T-cell (primary cell): ENCODE measurements at regions not wholly inside any gene's neighbourhood (a gene's known extent, or its start where the extent isn't known, plus 50 kb on each side); places are given as distances from the start of the nearest gene placed in this dataset.

Source experiments
- ATAC-seq, 4 experiments: fragments of 200-7000 bp in 3 of 4; fragments of 150-1000 bp in 1 of 4; cut with Tn5 transposase; replicated peaks in 1 of 4; 1 replicate in 3 of 4; 2 replicates in 1 of 4; pipeline ENCODE4 v1.10.0; 2021; ENCODE audit warnings: moderate library complexity in 3 of 4, mild to moderate bottlenecking in 2 of 4, moderate number of reproducible peaks in 1 of 4
- CTCF ChIA-PET, 2 donors: fragments of 300-600 bp; sonication (Branson Sonifier 250); formaldehyde crosslinking; loops; one replicate each; lab custom pipeline; 2022; ENCODE audit warnings: antibody characterized with exemption in 2 of 2; lab: Charles Lee
- POLR2A ChIA-PET, 2 donors: fragments of 300-600 bp; sonication (Branson Sonifier 250); formaldehyde crosslinking; loops; one replicate each; lab custom pipeline; 2022; ENCODE audit warnings: antibody characterized with exemption in 2 of 2; lab: Charles Lee
- DNase-seq, 35 experiments: peaks; one replicate each; pipeline versions ENCODE4 v3.0.0 to v3.0.0-alpha.2; 2013 to 2023
- H3K27ac ChIP-seq: one replicate; pipeline ENCODE4 v1.5.1; 2013; ENCODE audit warnings: low read length
- H3K27me3 ChIP-seq, 2 experiments: replicated peaks in 1 of 2; 1 replicate in 1 of 2; 2 replicates in 1 of 2; pipeline versions ENCODE4 v1.6.1 to v1.7.0; 2013; ENCODE audit warnings: low read length in 1 of 2, mixed read lengths in 1 of 2; ENCODE audit not compliant: control insufficient read depth in 2 of 2, insufficient read depth in 2 of 2; ENCODE audit errors: extremely low read depth in 1 of 2
- H3K36me3 ChIP-seq, 2 donors: 1 replicate in 1 of 2; 2 replicates in 1 of 2; pipeline versions ENCODE4 v1.6.1 to v1.7.0; 2013; ENCODE audit warnings: low read length in 1 of 2; ENCODE audit not compliant: control insufficient read depth in 2 of 2, insufficient read depth in 1 of 2; ENCODE audit errors: extremely low read depth in 1 of 2
- H3K4me1 ChIP-seq, 2 experiments: 1 replicate in 1 of 2; 2 replicates in 1 of 2; pipeline versions ENCODE4 v1.6.1 to v1.7.0; 2013; ENCODE audit warnings: low read length in 2 of 2, mixed read lengths in 1 of 2; ENCODE audit not compliant: insufficient read depth in 2 of 2, control insufficient read depth in 1 of 2; ENCODE audit errors: extremely low read depth in 1 of 2
- H3K4me3 ChIP-seq, 2 donors: 1 replicate in 1 of 2; 2 replicates in 1 of 2; pipeline versions ENCODE4 v1.5.1 to v1.7.0; 2013; ENCODE audit warnings: mild to moderate bottlenecking in 2 of 2, low read length in 1 of 2, moderate library complexity in 1 of 2; ENCODE audit not compliant: control insufficient read depth in 1 of 2; ENCODE audit errors: extremely low read depth in 1 of 2
- H3K9me3 ChIP-seq: 2 replicates; pipeline ENCODE4 v1.7.0; 2013
- H3K27ac Mint-ChIP-seq, 2 donors: one replicate each; pipeline ENCODE4 v1.8.0; 2020 to 2021; ENCODE audit warnings: mild to moderate bottlenecking in 2 of 2, mixed read lengths in 2 of 2
- H3K27me3 Mint-ChIP-seq, 2 donors: one replicate each; pipeline ENCODE4 v1.8.0; 2021 to 2022; ENCODE audit warnings: mixed read lengths in 2 of 2
- H3K36me3 Mint-ChIP-seq: one replicate; pipeline ENCODE4 v1.8.0; 2021; ENCODE audit warnings: mixed read lengths
- H3K4me1 Mint-ChIP-seq, 3 donors: one replicate each; pipeline ENCODE4 v1.8.0; 2020 to 2022; ENCODE audit warnings: mixed read lengths in 3 of 3, mild to moderate bottlenecking in 1 of 3
- H3K4me3 Mint-ChIP-seq, 3 donors: one replicate each; pipeline ENCODE4 v1.8.0; 2020 to 2022; ENCODE audit warnings: mild to moderate bottlenecking in 3 of 3, mixed read lengths in 3 of 3, moderate library complexity in 3 of 3
- H3K9me3 Mint-ChIP-seq, 3 donors: one replicate each; pipeline ENCODE4 v1.8.0; 2020 to 2022; ENCODE audit warnings: mixed read lengths in 3 of 3
- WGBS: methylation state at CpG from one replicate; pipeline ENCODE4 v1.1.5; 2013; ENCODE audit warnings: missing lambda C conversion rate; ENCODE audit not compliant: insufficient coverage; 5-methylcytosine and 5-hydroxymethylcytosine counted together

- H3K27me3 Mint-ChIP-seq = peaks cover 0 to 5% of the 10 kb centered on the region in 2 donors
- DNase-seq (no peak), ATAC-seq (no peak)
- H3K27ac Mint-ChIP-seq = no peak overlapping the region
- H3K4me3 Mint-ChIP-seq = no peak overlapping the region
- Histone ChIP-seq H3K27me3 (no peaks in the 10 kb centered on the region), H3K4me1 (no peaks in the 10 kb centered on the region), H3K27ac (no peak overlapping the region), H3K36me3 (no peaks in the 10 kb centered on the region), H3K4me3 (no peak overlapping the region), H3K9me3 (no peaks in the 10 kb centered on the region)
- ChIA-PET CTCF (no interaction called here), POLR2A (no interaction called here)
- WGBS = no CpG with 5 or more reads among the region's 1 CpG
- H3K4me1 Mint-ChIP-seq = no peaks in the 10 kb centered on the region
- H3K9me3 Mint-ChIP-seq = no peaks in the 10 kb centered on the region
- H3K36me3 Mint-ChIP-seq = no peaks in the 10 kb centered on the region
These were observed 168.4 kb upstream of the GDNF start for GRCh38 chr5:38008198-38008597.

- H3K9me3 ChIP-seq = no peaks in the 10 kb centered on the region
- no peaks in the 10 kb centered on the region for H3K4me1 ChIP-seq
- Mint-ChIP-seq H3K4me3 (no peak overlapping the region), H3K27me3 (peaks cover 0 to 5% of the 10 kb centered on the region in 2 donors), H3K36me3 (no peaks in the 10 kb centered on the region), H3K9me3 (peaks cover 0 to 5% (median 0%) of the 10 kb centered on the region in 3 donors), H3K4me1 (no peaks in the 10 kb centered on the region), H3K27ac (no peak overlapping the region)
- DNase-seq = no peak
- H3K4me3 ChIP-seq = no peak overlapping the region
- no peaks in the 10 kb centered on the region for H3K27me3 ChIP-seq
- H3K36me3 ChIP-seq = no peaks in the 10 kb centered on the region
- H3K27ac ChIP-seq = no peak overlapping the region
- no CpG with 5 or more reads among the region's 1 CpG for WGBS
- no peak for ATAC-seq
- ChIA-PET POLR2A (no interaction called here), CTCF (no interaction called here)
These were observed 159.8 kb upstream of the GDNF start for GRCh38 chr5:37999593-37999992.

DNA sequence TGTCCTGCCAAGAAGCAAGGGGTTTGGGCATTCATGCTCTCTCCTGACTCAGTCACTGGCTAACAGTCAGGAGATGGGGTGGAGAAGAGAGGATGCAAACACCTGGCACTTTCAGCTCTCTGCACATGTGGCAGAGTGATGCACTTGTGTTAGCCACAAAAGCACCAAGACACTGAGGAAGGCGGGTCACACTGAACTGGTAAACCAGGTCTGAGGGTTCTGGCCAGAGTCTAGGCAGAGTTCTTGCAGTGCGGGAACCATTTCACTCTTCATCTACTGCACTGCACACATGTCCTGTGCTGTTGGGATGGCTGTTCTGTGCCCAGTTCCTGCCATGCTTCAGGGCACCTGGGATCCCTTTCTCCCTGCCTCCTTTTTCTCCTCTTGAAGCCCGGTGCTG is 157.1 kb upstream of the GDNF start:
- Mint-ChIP-seq H3K27me3 (peaks cover 0 to 5% of the 10 kb centered on the region in 2 donors), H3K4me1 (no peaks in the 10 kb centered on the region), H3K9me3 (peaks cover 0 to 5% (median 4%) of the 10 kb centered on the region in 3 donors), H3K27ac (no peak overlapping the region), H3K36me3 (no peaks in the 10 kb centered on the region), H3K4me3 (no peak overlapping the region)
- no peaks in the 10 kb centered on the region for H3K27me3 ChIP-seq
- DNase-seq (no peak), ATAC-seq (no peak)
- POLR2A ChIA-PET = no interaction called here
- CTCF ChIA-PET = no interaction called here
- H3K4me1 ChIP-seq = no peaks in the 10 kb centered on the region
- no peaks in the 10 kb centered on the region for H3K36me3 ChIP-seq
- H3K9me3 ChIP-seq = no peaks in the 10 kb centered on the region
- WGBS = 71% methylated on average over 1 of the region's 3 CpGs
- no peak overlapping the region for H3K27ac ChIP-seq
- H3K4me3 ChIP-seq = no peak overlapping the region

DNA sequence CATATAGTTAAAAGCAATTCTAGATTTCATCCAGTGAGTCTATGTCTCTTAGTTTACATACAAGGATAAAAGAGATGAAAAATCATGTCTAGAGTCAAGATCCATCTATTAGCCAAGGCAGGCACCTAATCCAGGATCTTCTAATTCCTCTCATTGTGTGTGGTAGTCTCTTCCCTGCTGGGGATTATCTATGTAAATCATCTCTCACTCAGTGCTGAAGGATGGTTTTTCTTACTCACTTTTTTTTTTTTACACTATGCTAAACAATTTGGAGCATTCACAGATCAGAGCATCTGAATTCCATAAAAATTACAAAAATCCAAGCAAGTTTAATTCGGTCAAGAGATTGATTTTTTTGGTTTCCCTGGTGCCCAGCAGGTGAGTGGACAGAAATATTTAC is 154.9 kb upstream of the GDNF start:
- WGBS = no CpG with 5 or more reads among the region's 1 CpG
- no peak for ATAC-seq
- Histone ChIP-seq H3K9me3 (no peaks in the 10 kb centered on the region), H3K27ac (no peak overlapping the region), H3K27me3 (no peaks in the 10 kb centered on the region), H3K4me1 (no peaks in the 10 kb centered on the region), H3K4me3 (no peak overlapping the region), H3K36me3 (no peaks in the 10 kb centered on the region)
- peaks cover 0 to 9% (median 4%) of the 10 kb centered on the region in 3 donors for H3K9me3 Mint-ChIP-seq
- H3K27me3 Mint-ChIP-seq = peaks cover 0 to 5% of the 10 kb centered on the region in 2 donors
- no peak for DNase-seq
- no peaks in the 10 kb centered on the region for H3K36me3 Mint-ChIP-seq
- no peak overlapping the region for H3K4me3 Mint-ChIP-seq
- no peak overlapping the region for H3K27ac Mint-ChIP-seq
- no peaks in the 10 kb centered on the region for H3K4me1 Mint-ChIP-seq
- ChIA-PET CTCF (no interaction called here), POLR2A (no interaction called here)

DNA sequence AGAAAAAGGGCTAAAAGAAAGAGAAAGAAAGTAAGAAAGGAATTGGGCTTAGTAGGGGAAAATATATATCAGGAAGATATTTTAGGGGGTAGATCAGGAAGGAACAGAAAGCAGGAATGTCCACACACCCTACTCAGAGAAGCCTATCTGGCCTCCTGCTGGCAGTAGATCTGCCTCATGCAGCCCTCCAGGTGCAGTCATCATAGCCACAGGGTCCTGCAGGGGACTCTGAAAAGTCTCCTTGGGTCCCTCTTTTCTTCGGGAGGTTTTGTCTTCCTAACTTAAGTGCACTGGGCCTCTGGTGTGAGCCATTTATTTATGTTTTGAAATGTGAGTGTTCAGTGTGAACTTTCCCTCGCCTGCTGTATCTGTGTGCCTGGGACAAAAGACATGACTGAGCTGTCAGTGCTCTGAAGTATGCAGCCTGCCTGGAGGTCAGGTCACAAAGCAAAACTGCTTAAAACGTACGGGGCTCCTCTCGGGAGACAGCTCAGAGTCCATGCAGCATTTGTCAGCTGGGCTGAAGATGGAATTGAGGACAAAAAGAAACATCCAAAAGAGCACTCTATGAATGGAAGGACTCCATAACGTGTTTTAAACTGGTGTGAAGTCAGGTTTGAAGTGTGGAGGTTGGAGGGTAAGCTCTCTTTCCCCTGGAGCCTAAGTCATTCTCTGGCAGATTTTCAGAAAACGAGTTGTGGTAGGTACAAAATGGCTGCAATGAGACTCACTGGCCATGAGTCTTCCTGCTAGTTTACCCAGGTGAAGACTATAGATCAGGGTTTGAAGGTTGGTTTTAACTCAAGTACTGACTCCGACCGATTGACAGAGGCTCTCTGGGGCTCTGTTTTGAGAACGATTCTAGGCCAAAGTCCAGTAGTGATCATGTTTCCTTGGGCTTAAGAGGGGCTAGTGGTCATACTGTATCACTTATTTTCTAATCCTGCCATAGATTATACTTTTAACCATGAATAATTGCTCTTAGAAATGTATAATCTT is 151.8 kb upstream of the GDNF start:
- ATAC-seq (no peak), DNase-seq (no peak)
- Mint-ChIP-seq H3K9me3 (peaks cover 0 to 4% (median 4%) of the 10 kb centered on the region in 3 donors), H3K4me1 (no peaks in the 10 kb centered on the region), H3K4me3 (no peak overlapping the region), H3K27me3 (peaks cover 0 to 5% of the 10 kb centered on the region in 2 donors), H3K36me3 (no peaks in the 10 kb centered on the region), H3K27ac (no peak overlapping the region)
- no peaks in the 10 kb centered on the region for H3K9me3 ChIP-seq
- ChIA-PET POLR2A (no interaction called here), CTCF (interaction anchor here in 1 of 2 donors (0.6 kb wide), 1 partner anchor 272 kb away, joined by 3 read pairs; no protein-coding TSS in a partner anchor)
- no peak overlapping the region for H3K27ac ChIP-seq
- H3K27me3 ChIP-seq = no peaks in the 10 kb centered on the region
- no peaks in the 10 kb centered on the region for H3K4me1 ChIP-seq
- 78% methylated on average over 5 of the region's 10 CpGs for WGBS
- H3K36me3 ChIP-seq = no peaks in the 10 kb centered on the region
- no peak overlapping the region for H3K4me3 ChIP-seq

DNA sequence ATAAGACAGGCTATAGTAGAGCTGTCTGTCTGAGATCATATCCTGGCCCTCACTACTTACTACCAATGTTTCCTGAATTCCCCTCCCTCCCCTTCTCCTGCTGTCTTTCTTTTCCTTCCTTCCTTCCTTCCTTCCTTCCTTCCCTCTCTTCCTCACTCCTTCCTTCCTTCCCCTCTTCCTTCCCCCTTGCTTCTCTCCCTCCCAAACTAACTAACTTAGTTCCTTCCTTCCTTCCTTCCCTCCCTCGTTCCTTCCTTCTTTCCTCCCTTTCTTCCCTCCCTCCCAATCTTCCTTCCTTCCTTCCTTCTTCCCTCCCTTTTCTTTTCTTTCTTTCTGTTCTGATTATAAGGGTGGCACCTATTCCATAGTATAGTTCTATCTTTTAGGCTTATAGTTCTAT is 150.0 kb upstream of the GDNF start:
- Histone ChIP-seq H3K27ac (no peak overlapping the region), H3K4me1 (no peaks in the 10 kb centered on the region), H3K4me3 (no peak overlapping the region), H3K36me3 (no peaks in the 10 kb centered on the region), H3K27me3 (no peaks in the 10 kb centered on the region), H3K9me3 (no peaks in the 10 kb centered on the region)
- DNase-seq (no peak), ATAC-seq (no peak)
- H3K27me3 Mint-ChIP-seq = no peaks in the 10 kb centered on the region
- H3K4me1 Mint-ChIP-seq = no peaks in the 10 kb centered on the region
- peaks cover 0 to 4% (median 4%) of the 10 kb centered on the region in 3 donors for H3K9me3 Mint-ChIP-seq
- H3K27ac Mint-ChIP-seq = no peak overlapping the region
- no peaks in the 10 kb centered on the region for H3K36me3 Mint-ChIP-seq
- WGBS = no CpG with 5 or more reads among the region's 1 CpG
- no peak overlapping the region for H3K4me3 Mint-ChIP-seq
- CTCF ChIA-PET = no interaction called here
- POLR2A ChIA-PET = no interaction called here
